HG03175 (cell line): ENCODE measurements at regions not wholly inside any gene's neighbourhood (a gene's known extent, or its start where the extent isn't known, plus 50 kb on each side); places are given as distances from the start of the nearest gene placed in this dataset.

Experiments
- ATAC-seq: cut with Tn5 transposase; IDR thresholded peaks from one replicate; pipeline ENCODE4 v1.9.1; 2021; ENCODE audit warnings: mild to moderate bottlenecking, moderate library complexity; ENCODE audit not compliant: unreplicated experiment

GRCh38 chr14:99098199-99098598 lies 173.8 kb downstream of the BCL11B start:
- ATAC-seq = no peak

- no peak for ATAC-seq
Measured at GRCh38 chr14:99099051-99099787, 172.8 kb downstream of the BCL11B start.

- no peak for ATAC-seq
Measured at GRCh38 chr14:99100497-99101270, 171.3 kb downstream of the BCL11B start.

GRCh38 chr14:99101855-99102461 lies 170.0 kb downstream of the BCL11B start:
- ATAC-seq = no peak

- ATAC-seq = no peak
Measured at GRCh38 chr14:99116741-99117295, 155.2 kb downstream of the BCL11B start.

- ATAC-seq = no peak
Measured at GRCh38 chr14:99117671-99118045, 154.3 kb downstream of the BCL11B start.

GRCh38 chr14:99118046-99118721 lies 153.8 kb downstream of the BCL11B start:
- ATAC-seq = no peak

GRCh38 chr14:99118946-99119345 lies 153.1 kb downstream of the BCL11B start:
- no peak for ATAC-seq
